Islet of Langerhans (tissue), 1 donor: ENCODE measurements at regions not wholly inside any gene's neighbourhood (a gene's known extent, or its start where the extent isn't known, plus 50 kb on each side); places are given as distances from the start of the nearest gene placed in this dataset.
"Not testable (repeated sequence)": the region's sequence is repeated elsewhere in the genome, so short reads cannot be mapped to it uniquely, and the experiment has no call there.

Source experiments
- FAIRE-seq: peaks from one replicate; lab custom pipeline; 2011; peaks lifted over from hg19 to GRCh38; lab: Jason Lieb, UNC

DNA sequence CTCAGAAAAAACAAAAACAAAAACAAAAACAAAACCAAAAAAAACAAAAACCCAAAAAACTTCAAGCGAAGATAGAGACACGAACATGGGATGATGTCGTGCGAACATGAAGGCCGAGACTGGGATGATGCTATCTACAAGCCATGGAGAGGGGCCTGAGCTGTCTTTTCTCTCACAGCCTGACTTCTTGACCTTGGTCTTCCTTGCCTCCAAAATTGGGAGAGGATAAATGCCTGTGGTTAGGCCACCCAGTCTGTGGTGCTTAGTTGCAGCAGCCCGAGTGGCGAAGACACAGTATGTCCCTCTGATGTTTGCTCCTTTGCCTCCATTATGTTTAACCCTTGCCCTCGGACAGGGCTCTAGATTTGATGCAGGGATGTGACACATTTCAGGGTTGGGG lies 130.4 kb upstream of the BASP1 start:
- FAIRE-seq, result no peak

DNA sequence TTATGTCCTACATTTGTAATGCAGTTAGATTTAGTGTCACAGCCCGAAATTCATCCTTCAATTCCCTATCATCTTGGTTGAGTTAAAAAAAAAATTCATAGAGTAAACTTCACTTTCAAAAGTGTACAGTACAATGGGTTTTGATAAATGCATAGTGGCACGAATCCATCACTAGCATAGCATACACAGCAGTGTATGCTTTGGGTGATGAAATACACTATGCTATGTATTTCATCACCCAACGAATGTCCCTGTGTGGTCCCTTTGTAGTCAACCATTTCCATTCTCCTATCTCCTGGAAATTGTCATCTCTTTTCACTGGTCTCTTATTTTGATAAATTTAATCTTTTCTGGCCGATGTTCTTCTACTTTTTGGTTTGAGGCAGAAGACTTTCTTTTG lies 129.4 kb upstream of the BASP1 start:
- no peak for FAIRE-seq

DNA sequence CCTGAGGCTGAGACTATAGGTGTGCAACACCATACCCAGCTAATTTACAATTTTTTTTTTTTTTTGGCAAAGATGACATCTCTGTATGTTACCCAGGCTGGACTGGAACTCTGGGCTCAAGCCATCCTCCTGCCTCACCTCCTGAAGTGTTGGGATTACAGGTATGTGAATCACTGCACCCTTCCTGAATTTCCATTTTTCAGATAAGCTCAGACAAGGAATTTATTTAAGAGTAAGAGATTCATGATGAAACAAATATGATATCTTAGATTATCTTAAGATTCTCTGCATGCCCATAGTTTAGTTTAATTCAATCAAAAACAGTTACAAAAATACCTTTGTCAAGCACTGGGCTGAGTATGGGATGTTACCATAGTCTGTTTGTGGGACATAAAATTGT lies 128.4 kb upstream of the BASP1 start:
- FAIRE-seq, result no peak

DNA sequence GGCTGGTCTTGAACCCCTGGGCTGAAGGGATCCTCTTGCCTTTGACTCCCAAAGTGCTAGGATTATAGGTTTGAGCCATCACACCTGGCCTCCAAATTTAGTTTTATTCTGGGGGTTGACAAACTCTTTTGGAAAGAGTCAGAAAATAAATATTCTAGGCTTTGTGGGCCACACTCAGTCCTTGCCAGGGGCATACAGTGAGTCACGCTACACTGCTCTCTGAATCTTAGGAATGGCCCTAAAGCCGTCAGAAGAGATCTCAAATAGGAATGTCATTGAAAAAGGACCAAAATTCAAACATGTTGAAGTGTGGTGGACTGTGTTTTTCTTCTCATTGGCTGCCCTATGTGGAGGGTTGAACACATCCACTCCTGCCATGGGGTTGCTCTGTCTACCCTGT lies 127.7 kb upstream of the BASP1 start:
- no peak for FAIRE-seq

DNA sequence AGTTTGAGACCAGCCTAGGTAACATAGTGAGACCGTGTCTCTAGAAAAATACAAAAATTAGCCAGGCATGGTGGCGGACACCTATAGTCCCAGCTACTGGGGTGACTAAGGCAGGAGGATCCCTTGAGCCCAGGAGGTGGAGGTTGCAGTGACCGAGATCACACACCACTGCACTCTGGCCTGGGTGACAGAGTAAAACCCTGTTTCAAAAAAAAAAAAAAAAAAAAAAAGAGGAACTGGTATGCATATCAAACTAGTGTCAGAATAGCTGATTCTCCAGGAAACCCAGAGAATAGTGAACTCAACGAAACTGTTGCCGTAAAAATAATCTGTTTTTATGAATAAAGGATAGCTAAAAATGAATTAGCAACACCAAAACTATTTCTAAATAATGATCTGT lies 126.6 kb upstream of the BASP1 start:
- no peak for FAIRE-seq

DNA sequence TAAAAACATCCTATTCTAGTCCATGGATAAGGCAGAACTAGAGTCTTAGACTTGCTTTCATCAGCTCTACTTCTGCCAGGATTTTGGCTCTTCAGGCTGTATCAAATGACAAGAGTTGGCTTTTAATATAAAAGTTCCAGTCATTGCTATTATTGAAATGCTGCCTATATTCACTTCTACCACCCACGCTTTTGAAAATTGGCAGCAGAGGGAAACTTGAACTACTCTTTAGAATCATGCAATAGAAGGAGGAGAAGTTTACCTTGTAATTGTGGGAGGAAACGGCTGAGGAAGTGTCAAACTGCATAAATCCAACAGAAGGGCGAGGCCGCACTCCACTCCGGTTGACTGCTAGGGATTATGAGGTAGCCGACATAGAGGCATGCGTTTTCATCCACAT lies 122.6 kb upstream of the BASP1 start:
- FAIRE-seq, result no peak

DNA sequence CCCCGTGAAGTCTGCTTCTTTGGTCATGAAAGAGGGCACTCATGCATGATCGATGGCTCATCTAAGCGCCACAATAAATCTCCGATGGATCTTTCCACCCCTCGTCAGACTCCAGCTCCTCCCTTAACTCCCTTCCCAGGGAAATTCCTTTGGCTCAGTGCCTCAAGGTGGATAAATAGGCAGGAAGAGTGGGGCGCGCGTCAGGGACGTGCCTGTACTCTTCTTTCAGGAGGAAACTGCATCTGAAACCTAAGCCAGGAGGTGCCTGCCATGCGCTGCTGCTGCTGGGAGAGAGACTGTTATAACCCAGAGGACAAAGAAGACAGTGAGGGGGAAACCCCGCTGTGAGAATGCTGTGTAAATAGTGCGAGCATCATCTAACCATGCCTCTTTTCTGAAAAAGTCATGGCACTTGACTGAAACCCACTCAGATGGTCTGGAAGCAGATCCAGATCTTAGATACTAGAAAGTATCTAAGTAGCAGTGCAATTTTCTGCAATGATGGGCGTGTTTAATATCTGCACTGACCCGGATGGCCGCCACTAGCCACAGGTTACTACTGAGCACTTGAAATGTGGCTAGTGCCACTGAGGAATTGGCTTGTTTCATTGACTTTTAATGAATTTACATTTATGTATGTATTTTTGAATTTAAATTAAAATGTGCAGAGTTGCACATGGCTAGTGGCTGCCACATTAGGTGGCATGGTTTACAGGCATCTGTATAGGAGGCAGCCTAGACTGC lies 120.3 kb upstream of the BASP1 start:
- FAIRE-seq, result no peak

DNA sequence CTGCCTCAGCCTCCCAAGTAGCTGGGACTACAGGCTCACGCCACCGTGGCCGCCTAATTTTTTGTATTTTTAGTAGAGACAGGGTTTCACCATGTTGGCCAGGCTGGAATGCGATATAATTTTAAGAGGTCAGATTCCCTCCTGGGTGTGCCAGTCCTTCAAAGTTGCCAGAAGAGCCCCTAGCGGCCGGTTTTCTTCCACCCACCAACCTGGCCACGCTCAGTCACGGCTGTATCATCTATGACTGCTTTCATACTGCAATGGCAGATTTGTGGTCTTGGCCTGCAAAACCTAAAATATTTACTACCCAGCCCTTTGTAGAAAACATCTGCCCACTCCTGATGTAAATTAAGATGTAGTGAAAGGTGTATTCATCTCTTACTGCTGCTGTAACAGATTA lies 117.5 kb upstream of the BASP1 start:
- FAIRE-seq, result no peak

DNA sequence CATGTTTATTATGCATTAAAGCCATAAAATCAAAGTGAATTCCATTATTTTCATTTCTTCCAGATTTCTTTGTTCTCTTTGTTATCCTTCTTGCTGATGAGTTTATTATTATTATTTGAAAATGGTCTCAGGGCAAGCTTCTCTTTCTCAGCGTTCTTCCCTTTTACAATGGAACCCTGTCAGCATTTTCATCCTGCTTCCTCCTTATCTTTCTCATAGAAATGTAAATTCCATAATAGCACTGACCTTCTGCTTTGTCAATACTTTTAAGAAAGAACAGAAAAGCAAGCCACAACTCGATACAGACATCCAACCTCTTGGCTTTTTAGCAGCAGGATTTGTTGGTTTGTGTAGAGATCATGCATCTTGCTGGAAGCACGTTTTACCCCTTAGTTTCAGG lies 114.0 kb upstream of the BASP1 start:
- no peak for FAIRE-seq

DNA sequence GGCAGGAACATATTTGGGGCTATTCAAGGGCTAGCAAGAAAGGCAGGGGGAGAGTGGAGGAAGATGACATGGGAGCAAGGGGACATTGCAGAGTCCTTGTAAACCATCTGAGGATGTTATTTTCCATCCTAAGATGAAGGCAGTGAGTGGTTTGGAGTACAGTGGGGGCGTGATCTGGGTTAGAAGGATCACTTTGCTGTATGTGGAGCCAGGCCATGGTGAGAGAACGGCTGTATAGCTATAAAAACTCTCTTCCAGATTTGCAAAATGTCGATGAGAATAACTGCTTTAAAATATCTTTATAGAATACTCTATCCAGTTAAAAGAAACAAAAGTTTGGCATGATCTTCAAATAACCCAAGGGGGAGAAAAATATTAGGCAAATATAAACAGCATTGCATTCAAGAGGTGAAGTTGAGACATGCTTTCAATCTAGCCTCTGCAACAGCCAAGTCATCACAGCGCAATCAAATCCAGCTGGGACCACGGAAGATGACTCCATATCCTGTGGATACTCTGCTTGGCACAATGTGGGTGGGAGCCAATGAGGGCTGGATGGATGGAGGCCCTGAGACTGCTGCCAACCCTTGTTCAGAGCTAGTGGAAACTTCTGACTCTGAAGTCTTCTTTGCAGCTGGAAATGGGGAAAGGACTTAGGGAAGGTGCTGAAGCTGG lies 111.5 kb upstream of the BASP1 start:
- FAIRE-seq, result no peak

DNA sequence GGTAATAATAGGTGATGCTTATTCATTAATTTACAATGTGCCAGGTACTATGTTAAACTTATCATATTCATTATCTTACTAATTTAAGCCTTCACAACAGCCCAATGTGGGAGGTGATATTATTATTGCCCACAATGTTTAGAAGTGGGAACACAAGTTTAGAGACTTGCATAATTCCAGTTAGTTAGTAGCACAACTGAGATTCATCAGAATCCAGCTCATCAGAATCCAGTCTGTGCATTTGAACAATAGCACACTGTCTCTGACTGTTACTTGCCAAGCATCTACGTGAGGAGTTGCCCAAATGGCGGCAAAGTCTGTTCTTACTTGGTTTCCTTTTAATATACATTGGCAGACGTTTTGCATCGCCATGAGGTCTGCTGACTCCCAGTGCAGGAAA lies 110.9 kb upstream of the BASP1 start:
- no peak for FAIRE-seq

DNA sequence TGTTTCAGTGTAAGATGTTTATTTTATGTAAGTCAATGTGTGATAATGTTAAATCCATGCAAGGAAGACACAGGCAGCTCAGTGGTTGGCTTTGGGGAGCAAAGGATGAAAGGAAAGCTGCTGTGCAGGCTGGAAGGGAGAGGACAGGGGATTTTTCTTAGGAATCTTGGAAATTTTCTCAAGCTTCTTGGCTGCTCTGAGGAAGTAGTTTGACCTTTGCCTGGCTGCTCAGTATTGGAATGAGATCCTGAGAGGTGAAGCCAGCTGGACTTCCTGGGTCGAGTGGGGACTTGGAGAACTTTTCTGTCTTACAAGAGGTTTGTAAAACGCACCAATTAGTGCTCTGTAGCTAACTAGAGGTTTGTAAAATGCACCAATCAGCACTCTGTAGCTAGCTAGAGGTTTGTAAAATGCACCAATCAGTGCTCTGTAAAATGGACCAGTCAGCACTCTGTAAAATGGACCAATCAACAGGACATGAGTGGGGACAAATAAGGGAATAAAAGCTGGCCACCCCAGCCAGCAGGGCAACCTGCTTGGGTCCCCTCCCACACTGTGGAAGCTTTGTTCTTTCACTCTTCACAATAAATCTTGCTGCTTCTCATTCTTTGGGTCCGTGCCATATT lies 105.2 kb upstream of the BASP1 start:
- FAIRE-seq, result not testable (repeated sequence)

DNA sequence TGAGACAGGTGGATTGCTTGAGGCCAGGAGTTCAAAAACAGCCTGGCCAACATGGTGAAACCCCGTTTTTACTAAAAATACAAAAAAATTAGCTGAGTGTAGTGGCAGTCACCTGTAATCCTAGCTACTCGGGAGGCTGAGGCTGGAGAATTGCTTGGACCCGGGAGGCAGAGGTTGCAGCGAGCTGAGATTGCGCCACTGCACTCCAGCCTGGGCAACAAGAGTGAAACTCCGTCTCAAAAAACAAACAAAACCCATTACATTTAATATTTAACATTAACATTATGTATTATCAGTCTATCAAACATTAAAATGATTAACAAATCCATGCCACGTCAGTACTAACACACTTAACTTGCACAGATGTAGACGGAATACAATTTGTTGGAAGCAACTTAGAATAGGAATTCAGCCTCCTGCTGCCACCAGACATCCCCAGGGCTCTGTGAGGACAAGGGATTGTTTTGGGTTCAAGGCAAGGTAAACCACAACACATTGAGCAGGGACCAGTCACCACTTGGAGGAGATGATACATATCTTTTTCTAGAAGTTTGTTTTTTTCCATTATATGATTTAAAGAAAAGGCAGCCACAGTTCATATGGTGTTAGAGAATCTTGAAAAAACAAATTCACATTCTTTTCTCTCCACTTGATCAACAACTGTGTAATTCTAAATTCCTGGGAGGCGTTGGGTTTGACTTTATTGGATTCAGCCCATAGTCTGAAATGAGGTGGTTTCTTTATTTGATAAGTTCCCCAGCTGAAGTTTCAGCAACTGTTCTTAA lies 104.1 kb upstream of the BASP1 start:
- FAIRE-seq, result no peak

DNA sequence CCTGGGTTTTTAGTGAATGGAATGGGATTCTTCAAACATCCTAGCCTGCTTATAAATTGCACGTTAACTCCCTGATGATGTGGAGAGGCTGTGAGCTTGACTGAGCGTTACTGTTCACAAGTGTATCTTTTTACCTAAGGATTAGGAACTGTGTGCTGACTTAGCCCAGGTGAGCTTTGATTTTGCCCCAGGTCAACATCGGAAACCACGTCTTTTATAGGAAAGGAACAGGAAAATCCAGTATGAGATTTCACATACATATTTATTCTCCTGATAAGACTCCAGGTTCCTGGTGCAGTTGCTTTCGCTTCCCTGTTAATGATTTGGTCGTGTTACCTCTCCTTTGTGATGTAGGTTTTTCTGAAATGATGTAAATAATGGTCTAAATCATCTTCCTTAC lies 103.2 kb upstream of the BASP1 start:
- FAIRE-seq, result no peak

DNA sequence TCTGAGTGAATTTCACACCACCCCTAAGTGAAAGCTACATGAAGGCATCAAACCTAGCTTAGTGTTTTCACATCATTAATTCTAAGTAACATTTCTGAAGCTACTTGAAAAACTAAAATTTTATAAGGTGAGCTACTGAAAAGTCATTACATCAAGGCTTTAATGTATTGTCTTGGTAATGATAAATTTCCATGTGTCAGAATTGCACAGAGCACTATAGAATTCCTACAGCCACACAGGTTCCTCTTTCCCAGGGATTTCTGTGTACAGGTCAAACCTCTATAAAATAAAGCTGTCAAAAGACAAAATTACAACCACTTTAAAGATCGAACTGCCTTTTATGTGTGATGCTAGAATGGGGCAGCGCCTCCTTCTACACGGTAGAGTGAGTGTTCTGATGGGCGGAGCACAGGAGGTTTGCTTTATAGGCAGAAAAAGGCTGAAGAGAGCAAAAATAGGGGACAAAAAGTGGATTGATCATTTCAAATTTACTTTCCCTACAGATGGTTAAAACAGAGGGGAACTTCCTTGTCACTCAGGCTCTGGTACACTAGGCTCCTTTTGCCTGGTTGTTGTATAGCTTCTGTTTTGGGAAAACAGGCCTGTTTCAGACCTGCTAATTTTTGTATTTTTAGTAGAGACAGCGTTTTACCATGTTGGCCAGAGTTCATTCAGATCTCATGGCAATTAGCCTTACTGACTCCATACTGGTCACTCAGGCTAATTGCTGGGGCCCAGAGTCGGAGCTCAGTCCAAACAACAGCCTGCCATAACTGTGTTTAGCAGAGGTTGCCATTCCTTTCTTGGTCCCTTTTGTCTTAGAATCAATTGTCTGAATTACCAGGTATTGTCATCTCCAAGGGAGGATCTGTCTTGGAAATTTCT lies 102.5 kb upstream of the BASP1 start:
- FAIRE-seq, result no peak

DNA sequence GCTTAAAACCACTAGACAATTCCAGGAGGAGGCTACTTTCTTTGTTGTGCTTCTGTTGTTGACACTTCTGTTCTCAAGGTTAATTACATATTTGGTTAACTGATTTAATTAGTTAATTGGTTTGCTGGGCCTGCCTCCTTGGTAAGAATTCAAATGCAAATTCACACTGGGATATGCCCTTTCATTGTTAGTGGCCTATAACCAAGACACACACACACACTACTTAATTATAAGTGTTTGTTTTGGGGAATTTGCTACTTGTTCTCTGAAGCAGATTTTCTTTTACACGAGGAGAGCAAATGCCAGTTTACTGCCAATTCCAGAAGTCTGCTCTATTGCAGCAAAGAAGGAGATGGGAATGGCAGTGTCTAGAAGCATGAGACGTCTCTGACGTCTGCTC lies 101.6 kb upstream of the BASP1 start:
- no peak for FAIRE-seq

DNA sequence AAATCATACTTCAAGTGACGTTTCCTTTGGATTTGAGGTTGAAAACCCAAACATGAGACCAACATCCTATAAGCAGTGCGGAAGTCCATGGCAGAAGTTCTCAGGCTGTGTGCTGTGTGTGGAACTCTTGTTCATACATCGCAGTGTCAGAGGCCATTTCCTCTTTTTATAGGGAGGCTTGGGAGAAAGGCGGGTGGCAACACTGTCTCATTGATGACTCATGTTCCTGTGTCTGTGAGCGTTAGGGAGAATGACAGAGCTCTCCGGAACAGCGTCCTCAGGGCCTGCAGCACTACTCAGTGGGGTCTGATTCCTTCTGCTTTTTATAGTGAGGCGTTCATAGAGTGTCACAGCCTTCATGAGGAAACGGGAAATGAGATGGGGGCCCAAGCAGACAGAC lies 98.8 kb upstream of the BASP1 start:
- no peak for FAIRE-seq

DNA sequence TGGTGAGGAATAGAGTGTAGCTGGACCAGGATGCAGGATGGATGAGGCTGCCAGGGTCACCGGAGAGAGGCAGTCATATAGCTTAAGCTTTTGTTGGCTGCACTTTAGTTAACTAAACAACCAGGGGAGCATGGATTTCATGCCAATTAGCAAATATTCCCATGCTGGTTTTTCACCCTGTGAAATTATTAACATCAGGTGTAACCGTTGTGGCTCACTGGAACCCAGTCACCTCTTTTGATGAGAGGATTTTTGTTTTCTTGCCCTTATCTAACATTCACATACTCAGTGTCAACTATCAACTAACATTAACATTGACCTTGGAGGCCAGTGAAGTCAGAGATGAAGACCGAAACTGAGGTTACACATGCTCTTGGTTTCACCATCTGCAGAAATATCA lies 97.2 kb upstream of the BASP1 start:
- FAIRE-seq, result no peak

DNA sequence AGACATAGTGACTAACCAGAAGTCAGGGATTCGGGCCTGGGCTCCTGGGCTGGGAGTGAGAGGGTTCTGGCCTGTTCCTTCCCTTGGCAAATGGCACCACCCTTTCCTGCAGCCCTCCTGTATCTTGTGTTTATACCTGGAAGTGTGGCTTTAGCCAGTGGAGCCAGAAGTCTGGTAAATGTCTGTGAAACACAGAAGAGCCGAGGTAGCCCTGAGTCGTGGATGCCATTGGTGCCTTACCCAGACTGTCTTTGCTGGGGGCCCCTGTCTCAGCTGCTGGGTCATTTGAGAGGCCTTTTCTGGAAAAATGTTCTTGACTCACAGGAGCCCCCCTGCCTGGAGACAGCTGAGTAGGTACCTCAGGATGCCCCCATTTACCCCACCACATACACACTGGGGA lies 95.7 kb upstream of the BASP1 start:
- no peak for FAIRE-seq

DNA sequence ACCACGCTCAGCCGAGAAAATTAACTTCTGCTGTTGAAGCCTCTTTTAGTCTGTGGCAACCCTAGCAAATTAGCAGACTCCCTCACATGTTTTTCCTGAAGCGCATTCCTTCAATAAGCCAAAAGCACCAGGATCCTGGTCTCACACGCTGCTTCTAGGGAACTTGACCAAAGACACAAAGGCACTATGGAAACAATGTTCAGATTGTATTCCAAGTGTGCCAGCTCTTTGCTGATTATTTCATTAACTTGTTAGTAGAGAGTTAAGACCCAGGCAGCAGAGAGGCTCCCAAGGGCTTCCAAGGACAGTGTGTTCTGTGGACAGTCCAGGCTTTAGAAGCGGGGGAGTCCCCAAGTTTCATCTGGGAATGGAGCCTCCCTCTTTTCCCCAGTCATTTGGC lies 94.4 kb upstream of the BASP1 start:
- FAIRE-seq, result no peak

DNA sequence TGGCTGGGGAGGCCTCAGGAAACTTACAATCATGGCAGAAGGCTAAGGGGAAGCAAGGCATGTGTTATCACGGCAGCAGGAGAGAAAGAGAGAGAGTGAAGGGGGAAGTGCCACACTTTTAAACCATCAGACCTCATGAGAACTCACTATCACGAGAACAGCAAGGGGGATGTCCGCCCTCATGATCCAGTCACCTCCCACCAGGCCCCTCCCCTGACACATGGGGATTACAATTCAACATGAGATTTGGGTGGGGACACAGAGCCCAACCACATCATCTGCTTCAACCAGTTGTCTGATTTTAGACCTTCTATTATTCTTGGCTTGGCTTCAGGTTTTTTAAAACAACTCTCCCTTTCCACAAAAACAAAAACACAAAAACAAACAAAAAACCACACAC lies 93.7 kb upstream of the BASP1 start:
- not testable (repeated sequence) for FAIRE-seq

DNA sequence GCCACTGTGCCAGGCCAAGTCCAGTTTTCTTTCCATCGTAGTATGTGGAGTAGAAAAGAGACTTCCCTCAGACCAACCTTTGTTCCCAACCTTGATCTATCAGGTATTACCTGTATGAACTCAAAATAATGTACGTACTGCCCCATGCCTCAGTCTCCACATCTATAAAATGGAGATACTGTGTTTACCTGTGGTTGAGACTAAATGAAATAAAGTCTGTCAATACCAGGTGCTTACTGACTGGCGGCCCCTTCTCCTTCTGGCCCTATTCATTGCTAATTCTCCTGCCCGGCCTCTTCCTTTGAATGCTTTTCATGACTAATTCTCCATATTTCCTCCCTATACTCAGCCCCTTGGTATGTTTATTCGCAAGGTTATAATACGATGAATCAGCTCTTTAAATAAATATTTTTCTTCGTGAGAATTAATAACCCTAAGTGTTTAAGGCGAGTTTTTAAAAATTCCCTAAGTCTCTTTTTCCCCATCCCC lies 89.6 kb upstream of the BASP1 start:
- FAIRE-seq, result no peak
